Astrocyte (in vitro differentiated cells and primary cell): ENCODE measurements at regions not wholly inside any gene's neighbourhood (a gene's known extent, or its start where the extent isn't known, plus 50 kb on each side); places are given as distances from the start of the nearest gene placed in this dataset.

ENCODE experiments used
- DNase-seq: peaks from one replicate; pipeline ENCODE4 v3.0.0-alpha.2; 2010; ENCODE audit warnings: low read depth
- FAIRE-seq: peaks from 2 replicates; lab custom pipeline; 2011; peaks lifted over from hg19 to GRCh38; lab: Jason Lieb, UNC
- H2AFZ ChIP-seq: 2 replicates; pipeline ENCODE4 v1.6.0; 2012; ENCODE audit warnings: low read depth, low read length, inconsistent platforms
- H3K27ac ChIP-seq: 2 replicates; pipeline ENCODE4 v1.5.1; 2011; ENCODE audit warnings: low read depth, low read length, inconsistent platforms
- H3K27me3 ChIP-seq: 2 replicates; pipeline ENCODE4 v1.6.0; 2011; ENCODE audit warnings: low read length, inconsistent platforms; ENCODE audit not compliant: insufficient read depth
- H3K36me3 ChIP-seq: 2 replicates; pipeline ENCODE4 v1.5.1; 2011; ENCODE audit warnings: low read length, inconsistent platforms; ENCODE audit not compliant: insufficient read depth
- H3K4me1 ChIP-seq: 2 replicates; pipeline ENCODE4 v1.5.1; 2011; ENCODE audit warnings: low read length, inconsistent platforms; ENCODE audit not compliant: insufficient read depth
- H3K4me2 ChIP-seq: 2 replicates; pipeline ENCODE4 v1.6.0; 2012; ENCODE audit warnings: low read length, inconsistent platforms
- H3K4me3 ChIP-seq: 2 replicates; pipeline ENCODE4 v1.5.1; 2011; ENCODE audit warnings: low read depth, mild to moderate bottlenecking, low read length, inconsistent platforms; ENCODE audit not compliant: insufficient read depth
- H3K79me2 ChIP-seq: 2 replicates; pipeline ENCODE4 v1.6.0; 2012; ENCODE audit warnings: mild to moderate bottlenecking, low read length, inconsistent platforms; ENCODE audit not compliant: insufficient read depth
- H3K9ac ChIP-seq: 2 replicates; pipeline ENCODE4 v1.6.0; 2012; ENCODE audit warnings: mild to moderate bottlenecking, low read length, inconsistent platforms
- H3K9me3 ChIP-seq: 2 replicates; pipeline ENCODE4 v1.5.1; 2012; ENCODE audit warnings: low read depth, mild to moderate bottlenecking, low read length, inconsistent platforms; ENCODE audit not compliant: insufficient read depth
- H4K20me1 ChIP-seq: 2 replicates; pipeline ENCODE4 v1.6.0; 2012; ENCODE audit warnings: low read length, inconsistent platforms; ENCODE audit not compliant: insufficient read depth
- H3K27ac Mint-ChIP-seq: one replicate; pipeline ENCODE4 v1.8.0; 2021; ENCODE audit warnings: mild to moderate bottlenecking, mixed read lengths; ENCODE audit not compliant: unreplicated experiment
- H3K27me3 Mint-ChIP-seq: one replicate; pipeline ENCODE4 v1.8.0; 2021; ENCODE audit warnings: low read depth, mixed read lengths; ENCODE audit not compliant: unreplicated experiment
- H3K36me3 Mint-ChIP-seq: one replicate; pipeline ENCODE4 v1.8.0; 2021; ENCODE audit warnings: low read depth, mixed read lengths; ENCODE audit not compliant: unreplicated experiment
- H3K4me1 Mint-ChIP-seq: one replicate; pipeline ENCODE4 v1.8.0; 2021; ENCODE audit warnings: low read depth, mixed read lengths; ENCODE audit not compliant: unreplicated experiment
- H3K4me3 Mint-ChIP-seq: one replicate; pipeline ENCODE4 v1.8.0; 2021; ENCODE audit warnings: mild to moderate bottlenecking, moderate library complexity, mixed read lengths; ENCODE audit not compliant: unreplicated experiment
- H3K9me3 Mint-ChIP-seq: one replicate; pipeline ENCODE4 v1.8.0; 2021; ENCODE audit warnings: mild to moderate bottlenecking, mixed read lengths; ENCODE audit not compliant: unreplicated experiment
- CTCF ChIP-seq: IDR thresholded peaks from 2 replicates; pipeline ENCODE4 v1.5.1; 2011; ENCODE audit warnings: low read depth, mild to moderate bottlenecking, inconsistent platforms, low read length, moderate library complexity; ENCODE audit not compliant: insufficient read depth
- EZH2 ChIP-seq: IDR thresholded peaks from 2 replicates; pipeline ENCODE4 v1.6.1; 2012; ENCODE audit warnings: mild to moderate bottlenecking, low read length, inconsistent platforms; ENCODE audit not compliant: insufficient read depth

DNA sequence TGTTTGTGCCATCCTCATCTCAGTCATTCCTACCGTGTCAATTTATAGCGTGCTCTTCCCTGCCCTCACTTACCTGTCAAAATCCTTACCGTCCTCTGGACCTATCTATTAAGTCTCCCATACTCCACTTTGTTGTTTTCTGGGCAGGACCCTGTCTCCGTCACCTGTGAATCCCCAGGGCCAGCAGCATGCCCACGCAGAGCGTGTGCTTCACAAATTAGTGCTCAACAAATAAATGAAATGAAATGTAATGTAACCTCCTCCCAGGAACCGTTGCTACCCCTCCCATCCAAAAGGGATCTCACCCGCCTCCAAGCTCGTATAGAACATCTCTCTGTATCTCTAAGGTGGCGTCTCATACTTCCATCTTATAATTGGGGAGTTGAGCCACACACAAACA, 589.9 kb upstream of the MGMT start:
- Histone ChIP-seq H3K9ac (no peak overlapping the region), H3K27ac (no peak overlapping the region), H3K36me3 (no peaks in the 10 kb centered on the region), H3K4me2 (no peak overlapping the region), H4K20me1 (no peaks in the 10 kb centered on the region), H3K9me3 (peaks cover 3% of the 10 kb centered on the region), H3K79me2 (no peaks in the 10 kb centered on the region), H3K4me3 (no peak overlapping the region), H3K4me1 (no peaks in the 10 kb centered on the region), H3K27me3 (no peaks in the 10 kb centered on the region), H2AFZ (no peak overlapping the region)
- no peak overlapping the region for H3K4me3 Mint-ChIP-seq
- no peak for FAIRE-seq
- no peak overlapping the region for H3K27ac Mint-ChIP-seq
- H3K36me3 Mint-ChIP-seq, result no peaks in the 10 kb centered on the region
- H3K9me3 Mint-ChIP-seq, result no peaks in the 10 kb centered on the region
- H3K27me3 Mint-ChIP-seq, result peaks cover 10% of the 10 kb centered on the region
- peaks cover 10% of the 10 kb centered on the region for H3K4me1 Mint-ChIP-seq
- no peak for TF ChIP-seq CTCF
- no peak for TF ChIP-seq EZH2
- no peak for DNase-seq

GRCh38 chr10:128877936-128878335, 589.1 kb upstream of the MGMT start:
- Histone ChIP-seq H3K27me3 (no peaks in the 10 kb centered on the region), H3K9ac (no peak overlapping the region), H3K9me3 (peaks cover 3% of the 10 kb centered on the region), H3K4me1 (no peaks in the 10 kb centered on the region), H2AFZ (no peak overlapping the region), H3K36me3 (no peaks in the 10 kb centered on the region), H3K27ac (no peak overlapping the region), H3K4me2 (no peak overlapping the region), H4K20me1 (no peaks in the 10 kb centered on the region), H3K4me3 (no peak overlapping the region), H3K79me2 (no peaks in the 10 kb centered on the region)
- DNase-seq (no peak), FAIRE-seq (no peak)
- Mint-ChIP-seq H3K36me3 (no peaks in the 10 kb centered on the region), H3K27ac (no peak overlapping the region), H3K4me1 (peaks cover 10% of the 10 kb centered on the region), H3K9me3 (peaks cover under 1% of the 10 kb centered on the region), H3K4me3 (no peak overlapping the region), H3K27me3 (peaks cover 10% of the 10 kb centered on the region)
- TF ChIP-seq CTCF (no peak), EZH2 (no peak)

GRCh38 chr10:128879030-128879429, 588.0 kb upstream of the MGMT start:
- no peak for TF ChIP-seq EZH2
- TF ChIP-seq CTCF, result no peak
- H4K20me1 ChIP-seq, result no peaks in the 10 kb centered on the region
- Mint-ChIP-seq H3K4me3 (no peak overlapping the region), H3K27ac (no peak overlapping the region), H3K27me3 (peaks cover 10% of the 10 kb centered on the region), H3K4me1 (peaks cover 10% of the 10 kb centered on the region), H3K9me3 (peaks cover 2% of the 10 kb centered on the region), H3K36me3 (no peaks in the 10 kb centered on the region)
- no peak overlapping the region for H3K4me3 ChIP-seq
- no peak overlapping the region for H3K9ac ChIP-seq
- peaks cover 5% of the 10 kb centered on the region for H3K9me3 ChIP-seq
- no peaks in the 10 kb centered on the region for H3K27me3 ChIP-seq
- H3K4me2 ChIP-seq, result no peak overlapping the region
- no peak overlapping the region for H2AFZ ChIP-seq
- no peaks in the 10 kb centered on the region for H3K36me3 ChIP-seq
- no peak overlapping the region for H3K27ac ChIP-seq
- H3K4me1 ChIP-seq, result no peaks in the 10 kb centered on the region
- H3K79me2 ChIP-seq, result no peaks in the 10 kb centered on the region
- FAIRE-seq, result no peak
- DNase-seq, result no peak
